Astrocyte (in vitro differentiated cells and primary cell): ENCODE measurements at regions not wholly inside any gene's neighbourhood (a gene's known extent, or its start where the extent isn't known, plus 50 kb on each side); places are given as distances from the start of the nearest gene placed in this dataset.

Experiments
- DNase-seq: peaks from one replicate; pipeline ENCODE4 v3.0.0-alpha.2; 2010; ENCODE audit warnings: low read depth
- FAIRE-seq: peaks from 2 replicates; lab custom pipeline; 2011; peaks lifted over from hg19 to GRCh38; lab: Jason Lieb, UNC
- H2AFZ ChIP-seq: 2 replicates; pipeline ENCODE4 v1.6.0; 2012; ENCODE audit warnings: low read depth, low read length, inconsistent platforms
- H3K27ac ChIP-seq: 2 replicates; pipeline ENCODE4 v1.5.1; 2011; ENCODE audit warnings: low read depth, low read length, inconsistent platforms
- H3K27me3 ChIP-seq: 2 replicates; pipeline ENCODE4 v1.6.0; 2011; ENCODE audit warnings: low read length, inconsistent platforms; ENCODE audit not compliant: insufficient read depth
- H3K36me3 ChIP-seq: 2 replicates; pipeline ENCODE4 v1.5.1; 2011; ENCODE audit warnings: low read length, inconsistent platforms; ENCODE audit not compliant: insufficient read depth
- H3K4me1 ChIP-seq: 2 replicates; pipeline ENCODE4 v1.5.1; 2011; ENCODE audit warnings: low read length, inconsistent platforms; ENCODE audit not compliant: insufficient read depth
- H3K4me2 ChIP-seq: 2 replicates; pipeline ENCODE4 v1.6.0; 2012; ENCODE audit warnings: low read length, inconsistent platforms
- H3K4me3 ChIP-seq: 2 replicates; pipeline ENCODE4 v1.5.1; 2011; ENCODE audit warnings: low read depth, mild to moderate bottlenecking, low read length, inconsistent platforms; ENCODE audit not compliant: insufficient read depth
- H3K79me2 ChIP-seq: 2 replicates; pipeline ENCODE4 v1.6.0; 2012; ENCODE audit warnings: mild to moderate bottlenecking, low read length, inconsistent platforms; ENCODE audit not compliant: insufficient read depth
- H3K9ac ChIP-seq: 2 replicates; pipeline ENCODE4 v1.6.0; 2012; ENCODE audit warnings: mild to moderate bottlenecking, low read length, inconsistent platforms
- H3K9me3 ChIP-seq: 2 replicates; pipeline ENCODE4 v1.5.1; 2012; ENCODE audit warnings: low read depth, mild to moderate bottlenecking, low read length, inconsistent platforms; ENCODE audit not compliant: insufficient read depth
- H4K20me1 ChIP-seq: 2 replicates; pipeline ENCODE4 v1.6.0; 2012; ENCODE audit warnings: low read length, inconsistent platforms; ENCODE audit not compliant: insufficient read depth
- H3K27ac Mint-ChIP-seq: one replicate; pipeline ENCODE4 v1.8.0; 2021; ENCODE audit warnings: mild to moderate bottlenecking, mixed read lengths; ENCODE audit not compliant: unreplicated experiment
- H3K27me3 Mint-ChIP-seq: one replicate; pipeline ENCODE4 v1.8.0; 2021; ENCODE audit warnings: low read depth, mixed read lengths; ENCODE audit not compliant: unreplicated experiment
- H3K36me3 Mint-ChIP-seq: one replicate; pipeline ENCODE4 v1.8.0; 2021; ENCODE audit warnings: low read depth, mixed read lengths; ENCODE audit not compliant: unreplicated experiment
- H3K4me1 Mint-ChIP-seq: one replicate; pipeline ENCODE4 v1.8.0; 2021; ENCODE audit warnings: low read depth, mixed read lengths; ENCODE audit not compliant: unreplicated experiment
- H3K4me3 Mint-ChIP-seq: one replicate; pipeline ENCODE4 v1.8.0; 2021; ENCODE audit warnings: mild to moderate bottlenecking, moderate library complexity, mixed read lengths; ENCODE audit not compliant: unreplicated experiment
- H3K9me3 Mint-ChIP-seq: one replicate; pipeline ENCODE4 v1.8.0; 2021; ENCODE audit warnings: mild to moderate bottlenecking, mixed read lengths; ENCODE audit not compliant: unreplicated experiment
- EZH2 ChIP-seq: IDR thresholded peaks from 2 replicates; pipeline ENCODE4 v1.6.1; 2012; ENCODE audit warnings: mild to moderate bottlenecking, low read length, inconsistent platforms; ENCODE audit not compliant: insufficient read depth
- TF ChIP-seq, protein P1 (sequence below): IDR thresholded peaks from 2 replicates; pipeline ENCODE4 v1.5.1; 2011; ENCODE audit warnings: low read depth, mild to moderate bottlenecking, inconsistent platforms, low read length, moderate library complexity; ENCODE audit not compliant: insufficient read depth

DNA sequence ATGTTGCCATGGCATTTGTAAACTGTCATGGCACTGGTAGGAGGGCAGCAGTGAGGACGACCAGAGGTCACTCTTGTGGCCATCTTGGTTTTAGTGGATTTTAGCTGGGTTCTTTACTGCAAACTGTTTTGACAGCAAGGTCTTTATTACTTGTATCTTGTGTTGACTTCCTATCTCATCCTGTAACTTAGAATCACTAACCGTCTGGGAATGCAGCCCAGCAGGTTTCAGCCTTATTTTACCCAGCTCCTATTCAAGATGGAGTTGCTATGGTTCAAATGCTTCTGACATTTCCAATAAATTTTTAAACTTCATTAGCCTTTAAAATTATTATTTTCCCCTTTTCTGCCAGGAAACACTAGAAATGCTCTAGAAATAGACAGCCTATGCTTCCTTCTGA lies 839.1 kb downstream of the NR2F1-AS1 start:
- H3K27ac ChIP-seq: no peak overlapping the region
- H3K27me3 ChIP-seq: no peaks in the 10 kb centered on the region
- no peaks in the 10 kb centered on the region for H3K36me3 Mint-ChIP-seq
- H3K36me3 ChIP-seq: no peaks in the 10 kb centered on the region
- no peak overlapping the region for H3K4me2 ChIP-seq
- FAIRE-seq (no peak), DNase-seq (no peak)
- H3K4me3 Mint-ChIP-seq: no peak overlapping the region
- H3K79me2 ChIP-seq: no peaks in the 10 kb centered on the region
- H4K20me1 ChIP-seq: no peaks in the 10 kb centered on the region
- no peaks in the 10 kb centered on the region for H3K9me3 ChIP-seq
- no peak overlapping the region for H3K4me3 ChIP-seq
- H3K9me3 Mint-ChIP-seq: no peaks in the 10 kb centered on the region
- no peaks in the 10 kb centered on the region for H3K4me1 ChIP-seq
- no peak overlapping the region for H2AFZ ChIP-seq
- TF ChIP-seq, protein P1, sequence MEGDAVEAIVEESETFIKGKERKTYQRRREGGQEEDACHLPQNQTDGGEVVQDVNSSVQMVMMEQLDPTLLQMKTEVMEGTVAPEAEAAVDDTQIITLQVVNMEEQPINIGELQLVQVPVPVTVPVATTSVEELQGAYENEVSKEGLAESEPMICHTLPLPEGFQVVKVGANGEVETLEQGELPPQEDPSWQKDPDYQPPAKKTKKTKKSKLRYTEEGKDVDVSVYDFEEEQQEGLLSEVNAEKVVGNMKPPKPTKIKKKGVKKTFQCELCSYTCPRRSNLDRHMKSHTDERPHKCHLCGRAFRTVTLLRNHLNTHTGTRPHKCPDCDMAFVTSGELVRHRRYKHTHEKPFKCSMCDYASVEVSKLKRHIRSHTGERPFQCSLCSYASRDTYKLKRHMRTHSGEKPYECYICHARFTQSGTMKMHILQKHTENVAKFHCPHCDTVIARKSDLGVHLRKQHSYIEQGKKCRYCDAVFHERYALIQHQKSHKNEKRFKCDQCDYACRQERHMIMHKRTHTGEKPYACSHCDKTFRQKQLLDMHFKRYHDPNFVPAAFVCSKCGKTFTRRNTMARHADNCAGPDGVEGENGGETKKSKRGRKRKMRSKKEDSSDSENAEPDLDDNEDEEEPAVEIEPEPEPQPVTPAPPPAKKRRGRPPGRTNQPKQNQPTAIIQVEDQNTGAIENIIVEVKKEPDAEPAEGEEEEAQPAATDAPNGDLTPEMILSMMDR: no peak
- TF ChIP-seq EZH2: no peak
- H3K4me1 Mint-ChIP-seq: peaks cover 1% of the 10 kb centered on the region
- H3K27ac Mint-ChIP-seq: no peak overlapping the region
- H3K27me3 Mint-ChIP-seq: no peaks in the 10 kb centered on the region
- no peak overlapping the region for H3K9ac ChIP-seq

DNA sequence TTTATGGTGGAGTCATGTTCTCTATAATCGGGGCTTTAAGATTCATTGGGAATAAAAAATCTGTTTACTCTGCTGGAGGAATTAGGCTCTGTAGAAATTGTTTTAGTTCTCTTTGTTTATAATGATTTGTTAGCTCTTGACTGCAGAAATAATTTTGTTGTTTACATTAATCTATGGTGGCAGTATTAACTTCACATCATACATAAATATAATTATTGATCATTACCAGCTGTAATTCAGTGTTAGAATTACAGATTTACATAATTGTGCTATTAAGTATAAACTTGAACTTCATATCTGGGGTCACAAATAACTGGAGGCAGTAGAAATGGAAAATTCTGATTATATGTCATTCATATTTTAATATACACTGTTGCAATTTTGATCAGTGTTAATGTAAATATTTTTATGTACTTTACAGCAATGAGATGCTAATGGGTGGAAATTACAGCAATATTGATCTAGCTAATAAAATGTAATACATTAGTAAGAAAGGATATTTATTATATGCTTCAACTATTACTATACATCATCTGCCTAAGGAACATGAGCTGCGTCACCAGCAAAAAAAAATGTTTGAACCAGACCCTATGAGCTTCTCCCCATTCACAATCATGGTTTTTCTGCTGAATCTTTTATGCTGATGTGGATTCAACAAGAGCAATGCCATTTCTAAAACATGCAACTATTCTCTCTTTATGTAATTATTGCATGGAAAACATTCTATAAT lies 846.6 kb downstream of the NR2F1-AS1 start:
- Mint-ChIP-seq H3K4me1 (no peaks in the 10 kb centered on the region), H3K27me3 (no peaks in the 10 kb centered on the region), H3K36me3 (no peaks in the 10 kb centered on the region), H3K4me3 (no peak overlapping the region), H3K27ac (no peak overlapping the region), H3K9me3 (no peaks in the 10 kb centered on the region)
- Histone ChIP-seq H4K20me1 (no peaks in the 10 kb centered on the region), H3K27me3 (no peaks in the 10 kb centered on the region), H3K36me3 (no peaks in the 10 kb centered on the region), H3K9me3 (no peaks in the 10 kb centered on the region), H2AFZ (no peak overlapping the region), H3K79me2 (no peaks in the 10 kb centered on the region), H3K4me3 (no peak overlapping the region), H3K4me2 (no peak overlapping the region), H3K4me1 (no peaks in the 10 kb centered on the region), H3K27ac (no peak overlapping the region), H3K9ac (no peak overlapping the region)
- no peak for FAIRE-seq
- TF ChIP-seq, protein P1: no peak
- no peak for TF ChIP-seq EZH2
- DNase-seq: no peak

DNA sequence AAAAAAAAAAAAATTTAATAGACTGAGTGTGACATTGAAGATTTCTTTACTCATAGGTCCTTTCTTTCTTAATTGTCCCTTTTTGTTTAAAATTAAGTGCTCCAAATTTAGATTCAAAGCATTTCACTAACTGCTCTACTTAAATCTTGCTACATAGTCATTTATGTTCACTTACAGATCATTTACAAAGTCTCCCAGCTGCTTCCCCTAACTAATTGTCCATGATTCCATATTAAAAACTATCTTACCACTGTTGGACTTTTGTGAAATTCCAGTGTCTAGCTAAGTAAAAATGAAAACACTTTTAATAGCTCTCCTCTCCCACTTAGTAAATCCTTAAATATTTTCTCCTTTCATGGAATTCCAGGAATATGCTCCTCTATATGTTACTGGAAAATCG lies 850.5 kb downstream of the NR2F1-AS1 start:
- DNase-seq (no peak), FAIRE-seq (no peak)
- H3K4me1 Mint-ChIP-seq: no peaks in the 10 kb centered on the region
- Histone ChIP-seq H3K36me3 (no peaks in the 10 kb centered on the region), H3K79me2 (no peaks in the 10 kb centered on the region), H3K9ac (no peak overlapping the region), H3K4me2 (no peak overlapping the region), H4K20me1 (no peaks in the 10 kb centered on the region), H3K27ac (no peak overlapping the region), H3K4me3 (no peak overlapping the region), H3K27me3 (no peaks in the 10 kb centered on the region), H3K4me1 (no peaks in the 10 kb centered on the region), H3K9me3 (no peaks in the 10 kb centered on the region), H2AFZ (no peak overlapping the region)
- no peaks in the 10 kb centered on the region for H3K27me3 Mint-ChIP-seq
- no peak overlapping the region for H3K4me3 Mint-ChIP-seq
- TF ChIP-seq EZH2: no peak
- TF ChIP-seq, protein P1: no peak
- no peak overlapping the region for H3K27ac Mint-ChIP-seq
- no peaks in the 10 kb centered on the region for H3K9me3 Mint-ChIP-seq
- H3K36me3 Mint-ChIP-seq: no peaks in the 10 kb centered on the region
